Left ventricle myocardium inferior (tissue), 1 donor: ENCODE measurements at regions not wholly inside any gene's neighbourhood (a gene's known extent, or its start where the extent isn't known, plus 50 kb on each side); places are given as distances from the start of the nearest gene placed in this dataset.
"Not testable (repeated sequence)": the region's sequence is repeated elsewhere in the genome, so short reads cannot be mapped to it uniquely, and the experiment has no call there.

Source experiments
- DNase-seq: peaks from one replicate; pipeline ENCODE4 v3.0.0-alpha.2; 2020
- H3K27ac ChIP-seq: fragments of 200-600 bp; replicated peaks from 2 replicates; pipeline ENCODE4 v1.8.0; 2021
- H3K27me3 ChIP-seq: fragments of 200-600 bp; 2 replicates; pipeline ENCODE4 v1.8.0; 2021; ENCODE audit warnings: low read depth
- H3K36me3 ChIP-seq: fragments of 200-600 bp; 2 replicates; pipeline ENCODE4 v1.8.0; 2021
- H3K4me1 ChIP-seq: fragments of 200-600 bp; 2 replicates; pipeline ENCODE4 v1.8.0; 2021
- H3K4me3 ChIP-seq: fragments of 200-600 bp; 2 replicates; pipeline ENCODE4 v1.8.0; 2021; ENCODE audit warnings: mild to moderate bottlenecking, moderate library complexity
- H3K9me3 ChIP-seq: fragments of 200-600 bp; replicated peaks from 2 replicates; pipeline ENCODE4 v1.8.0; 2021
- CTCF ChIP-seq: fragments of 200-600 bp; IDR thresholded peaks from 2 replicates; pipeline ENCODE4 v1.8.0; 2021; ENCODE audit warnings: antibody characterized with exemption, mild to moderate bottlenecking, borderline replicate concordance
- intact Hi-C: fragments of 100-400 bp; cut with micrococcal nuclease; formaldehyde crosslinking; loops from one replicate; pipeline ENCODE4 v1.11.0; 2022
- donor health status: DM: no; HTN: yes; CAD: no; lungs with severe emphysema.

DNA sequence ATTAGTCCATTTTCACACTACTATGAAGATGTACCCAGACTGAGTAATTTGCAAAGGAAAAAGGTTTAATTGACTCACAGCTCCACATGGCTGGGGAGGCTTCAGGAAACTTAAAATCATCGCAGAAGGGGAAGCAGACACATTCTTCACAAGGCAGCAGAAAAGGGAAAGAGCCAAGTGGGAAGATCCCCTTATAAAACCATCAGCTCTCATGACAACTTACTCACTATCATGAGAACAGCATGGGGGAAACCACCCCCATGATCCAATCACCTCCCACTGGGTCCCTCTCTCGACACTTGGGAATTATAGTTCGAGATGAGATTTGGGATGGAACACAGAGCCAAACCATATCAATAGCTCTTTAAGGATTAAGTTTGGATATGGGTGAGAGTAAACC is 246.1 kb upstream of the CYRIA start:
- DNase-seq = no peak
- no peak overlapping the region for H3K4me3 ChIP-seq
- intact Hi-C loops = no loop called here
- H3K27ac ChIP-seq = no peak overlapping the region
- H3K27me3 ChIP-seq = no peaks in the 10 kb centered on the region
- H3K9me3 ChIP-seq = no peaks in the 10 kb centered on the region
- no peaks in the 10 kb centered on the region for H3K4me1 ChIP-seq
- no peak for TF ChIP-seq CTCF
- H3K36me3 ChIP-seq = no peaks in the 10 kb centered on the region

DNA sequence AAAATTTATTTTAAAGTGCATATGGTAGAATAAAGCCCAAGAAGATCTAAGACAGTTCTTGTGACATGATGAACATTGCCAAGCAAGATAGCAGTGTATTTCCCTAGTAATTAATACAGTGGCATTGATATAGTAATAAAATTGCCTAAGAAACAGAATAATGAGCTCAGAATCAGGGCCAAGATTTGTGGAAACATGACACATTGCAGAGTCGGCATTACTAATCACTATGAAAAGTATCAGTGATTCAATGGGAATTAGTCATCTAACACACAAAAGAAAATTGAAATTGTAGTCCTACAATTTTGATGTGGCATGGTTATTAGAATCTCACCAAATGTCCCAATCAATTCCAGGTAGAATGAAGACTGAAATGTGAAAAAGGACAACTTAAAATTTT is 243.0 kb upstream of the CYRIA start:
- Histone ChIP-seq H3K4me1 (no peaks in the 10 kb centered on the region), H3K4me3 (no peak overlapping the region), H3K27me3 (no peaks in the 10 kb centered on the region), H3K36me3 (no peaks in the 10 kb centered on the region), H3K9me3 (no peaks in the 10 kb centered on the region), H3K27ac (no peak overlapping the region)
- no peak for DNase-seq
- intact Hi-C loops = no loop called here
- no peak for TF ChIP-seq CTCF

- TF ChIP-seq CTCF = no peak
- Histone ChIP-seq H3K4me3 (no peak overlapping the region), H3K27ac (no peak overlapping the region), H3K9me3 (no peaks in the 10 kb centered on the region), H3K4me1 (no peaks in the 10 kb centered on the region), H3K36me3 (no peaks in the 10 kb centered on the region), H3K27me3 (no peaks in the 10 kb centered on the region)
- intact Hi-C loops = no loop called here
- no peak for DNase-seq
These were observed 242.1 kb upstream of the CYRIA start for GRCh38 chr2:16907645-16908282.

DNA sequence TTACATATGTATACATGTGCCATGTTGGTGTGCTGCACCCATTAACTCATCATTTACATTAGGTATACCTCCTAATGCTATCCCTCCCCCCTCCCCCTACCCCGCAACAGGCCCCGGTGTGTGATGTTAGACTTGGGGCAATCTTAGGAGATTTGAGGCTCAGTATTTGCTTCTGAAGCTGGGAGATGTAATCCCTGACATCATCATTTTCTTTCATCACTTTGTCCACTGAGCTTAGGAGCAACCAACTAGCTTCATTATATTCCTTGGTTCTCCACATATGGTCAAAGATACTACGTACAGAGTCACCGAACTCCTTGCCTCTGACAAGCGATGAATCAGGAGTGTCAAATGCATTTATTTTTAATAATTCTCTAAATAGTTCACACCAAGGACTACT is 239.7 kb upstream of the CYRIA start:
- H3K27ac ChIP-seq, H3K27me3 ChIP-seq, H3K4me3 ChIP-seq, H3K4me1 ChIP-seq, H3K9me3 ChIP-seq, H3K36me3 ChIP-seq, DNase-seq, intact Hi-C loops: not testable (repeated sequence)

- H3K9me3 ChIP-seq = no peaks in the 10 kb centered on the region
- H3K27me3 ChIP-seq = no peaks in the 10 kb centered on the region
- no peaks in the 10 kb centered on the region for H3K36me3 ChIP-seq
- intact Hi-C loops = no loop called here
- H3K27ac ChIP-seq = no peak overlapping the region
- no peak for DNase-seq
- peak; percentile 33 for TF ChIP-seq CTCF
- H3K4me1 ChIP-seq = no peaks in the 10 kb centered on the region
- H3K4me3 ChIP-seq = no peak overlapping the region
These were observed 234.9 kb upstream of the CYRIA start for GRCh38 chr2:16900405-16901025.

GRCh38 chr2:16899958-16900357 is 234.3 kb upstream of the CYRIA start:
- no peak for DNase-seq
- Histone ChIP-seq H3K4me1 (no peaks in the 10 kb centered on the region), H3K36me3 (no peaks in the 10 kb centered on the region), H3K4me3 (no peak overlapping the region), H3K27me3 (no peaks in the 10 kb centered on the region), H3K27ac (no peak overlapping the region), H3K9me3 (no peaks in the 10 kb centered on the region)
- TF ChIP-seq CTCF = no peak
- intact Hi-C loops = no loop called here
